HG03354 (cell line): ENCODE measurements at regions not wholly inside any gene's neighbourhood (a gene's known extent, or its start where the extent isn't known, plus 50 kb on each side); places are given as distances from the start of the nearest gene placed in this dataset.
"Not testable (repeated sequence)": the region's sequence is repeated elsewhere in the genome, so short reads cannot be mapped to it uniquely, and the experiment has no call there.

Source experiments
- ATAC-seq: cut with Tn5 transposase; IDR thresholded peaks from one replicate; pipeline ENCODE4 v1.9.1; 2021; ENCODE audit warnings: mild to moderate bottlenecking; ENCODE audit not compliant: unreplicated experiment, poor library complexity, severe bottlenecking

DNA sequence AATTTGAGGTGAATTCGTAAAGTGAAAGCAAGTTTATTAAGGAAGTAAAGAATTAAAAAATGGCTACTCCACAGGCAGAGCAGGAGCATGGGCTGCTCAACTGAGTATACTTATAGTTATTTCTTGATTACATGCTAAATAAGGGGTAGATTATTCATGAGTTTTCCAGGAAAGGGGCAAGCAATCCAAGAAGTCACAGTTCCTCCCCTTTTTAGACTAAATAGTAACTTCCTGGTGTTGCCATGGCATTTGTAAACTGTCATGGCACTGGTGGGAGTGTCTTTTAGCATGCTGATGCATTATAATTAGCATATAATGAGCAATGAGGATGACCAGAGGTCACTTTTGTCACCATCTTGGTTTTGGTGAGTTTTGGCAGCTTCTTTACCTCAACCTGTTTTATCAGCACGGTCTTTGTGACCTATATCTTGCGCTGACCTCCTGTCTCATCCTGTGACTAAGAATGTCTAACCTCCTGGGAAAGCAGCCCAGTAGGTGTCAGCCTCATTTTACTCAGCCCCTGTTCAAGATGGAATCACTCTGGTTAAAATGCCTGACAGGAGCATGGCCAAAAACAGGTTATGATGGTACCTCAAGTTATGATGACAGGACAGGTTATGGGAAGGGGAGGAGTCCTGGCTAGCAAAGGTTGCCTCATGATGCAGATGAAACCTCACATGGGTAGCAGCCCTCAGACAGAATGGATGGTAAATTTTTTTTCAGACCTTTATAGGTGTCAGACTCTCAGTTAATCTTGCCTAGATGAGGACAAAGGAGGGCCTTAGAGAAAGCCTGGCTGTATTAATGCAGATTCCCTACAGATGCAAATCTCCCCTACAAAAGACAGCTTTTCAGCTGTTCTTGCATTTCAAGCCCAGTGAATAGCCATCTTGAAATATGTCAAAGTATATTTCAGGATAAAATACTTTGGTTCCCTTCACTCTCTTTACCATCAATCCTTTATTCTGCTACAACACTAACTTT is 49.7 kb downstream of the SIPA1L2 start:
- no peak for ATAC-seq

DNA sequence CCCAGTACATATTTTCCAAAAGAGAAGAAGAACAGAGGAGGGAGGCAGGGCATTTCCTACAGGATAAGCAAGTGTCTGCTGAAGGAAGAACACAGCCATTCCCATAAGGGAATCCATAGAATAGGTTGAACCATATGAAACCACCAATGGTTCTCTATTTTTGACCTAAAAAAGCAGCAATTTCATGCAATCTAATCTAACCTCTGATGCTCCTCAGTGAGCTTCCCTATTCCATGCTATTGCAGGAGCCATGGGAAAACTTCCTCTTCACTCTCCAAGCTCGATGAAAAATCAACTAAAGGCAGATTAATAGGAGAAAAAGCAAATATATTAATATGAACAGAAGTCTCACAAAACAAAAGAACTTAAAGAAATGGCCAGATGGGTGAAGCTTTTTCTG is 50.5 kb downstream of the SIPA1L2 start:
- ATAC-seq, result no peak

GRCh38 chr1:232578651-232579195 is 51.2 kb downstream of the SIPA1L2 start:
- peak; percentile 79 for ATAC-seq

- no peak for ATAC-seq
Measured at GRCh38 chr1:232577772-232578171, 52.2 kb downstream of the SIPA1L2 start.

DNA sequence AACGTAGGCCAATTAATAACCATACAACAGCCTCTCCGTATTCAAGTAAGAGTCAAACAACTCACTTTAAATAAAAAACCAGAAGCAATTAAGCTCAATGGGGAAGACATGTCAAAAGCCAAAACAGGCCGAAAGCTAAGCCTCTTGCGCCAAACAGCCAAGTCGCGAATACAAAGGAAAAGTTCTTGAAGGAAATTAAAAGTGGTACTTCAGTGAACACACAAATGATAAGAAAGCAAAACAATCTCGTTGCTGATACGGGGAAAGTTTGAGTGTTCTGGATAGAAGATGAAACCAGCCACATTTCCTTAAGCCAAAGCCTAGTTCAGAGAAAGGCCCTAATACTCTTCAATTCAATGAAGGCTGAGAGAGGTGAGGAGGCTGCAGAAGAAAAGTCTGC is 53.4 kb downstream of the SIPA1L2 start:
- ATAC-seq, result no peak

DNA sequence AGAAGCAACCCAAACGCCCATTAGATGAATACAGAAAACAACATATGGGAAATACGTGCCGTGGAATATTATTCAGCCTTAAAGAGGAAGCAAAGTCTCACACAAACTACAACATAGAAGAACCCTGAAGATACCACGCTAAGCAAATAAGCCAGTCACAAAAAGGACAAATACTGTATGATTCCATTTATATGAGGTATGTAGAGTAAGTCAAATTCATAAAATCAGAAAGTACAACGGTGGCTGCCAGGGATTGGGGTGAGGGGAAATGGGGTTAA is 54.2 kb downstream of the SIPA1L2 start:
- ATAC-seq, result no peak

GRCh38 chr1:232574889-232575762 is 54.8 kb downstream of the SIPA1L2 start:
- no peak for ATAC-seq

GRCh38 chr1:232574077-232574476 is 55.9 kb downstream of the SIPA1L2 start:
- ATAC-seq, result no peak

DNA sequence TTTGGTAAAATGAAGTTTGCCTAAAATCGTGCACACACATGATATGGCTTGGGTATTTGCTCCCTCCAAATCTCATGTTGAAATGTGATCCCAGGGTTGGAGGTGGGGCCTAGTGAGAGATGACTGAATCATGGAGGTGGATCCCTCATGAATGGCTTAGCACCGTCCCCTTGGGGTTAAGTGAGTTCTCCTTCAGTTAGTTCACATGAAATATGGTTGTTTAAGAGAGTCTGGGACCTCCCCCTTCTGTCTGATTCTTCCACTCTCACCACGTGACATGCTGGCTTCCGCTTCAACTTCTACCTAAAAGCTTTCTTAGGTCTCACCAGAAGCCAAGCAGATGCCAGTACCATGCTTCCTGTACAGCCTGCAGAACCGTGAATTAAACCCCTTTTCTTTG is 58.4 kb downstream of the SIPA1L2 start:
- ATAC-seq, result no peak

DNA sequence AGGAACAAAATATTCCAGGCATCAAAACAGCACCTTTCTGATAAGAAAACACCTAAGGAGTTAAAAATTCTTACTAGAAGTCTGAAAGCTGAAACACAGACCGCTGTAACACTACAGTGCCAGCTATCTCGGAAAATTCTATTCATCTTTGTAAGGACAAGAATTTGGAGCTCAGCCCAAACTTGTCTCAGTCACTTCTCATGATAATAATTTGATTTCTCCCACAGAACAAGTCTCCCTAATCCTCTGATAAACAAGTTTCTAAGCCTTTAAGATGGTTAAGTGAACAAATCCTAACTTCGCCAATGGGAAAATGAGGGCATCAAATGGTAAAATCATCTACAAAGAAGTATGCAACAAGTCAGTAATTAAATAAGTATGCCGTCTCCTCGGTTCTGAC is 59.9 kb downstream of the SIPA1L2 start:
- ATAC-seq, result no peak

DNA sequence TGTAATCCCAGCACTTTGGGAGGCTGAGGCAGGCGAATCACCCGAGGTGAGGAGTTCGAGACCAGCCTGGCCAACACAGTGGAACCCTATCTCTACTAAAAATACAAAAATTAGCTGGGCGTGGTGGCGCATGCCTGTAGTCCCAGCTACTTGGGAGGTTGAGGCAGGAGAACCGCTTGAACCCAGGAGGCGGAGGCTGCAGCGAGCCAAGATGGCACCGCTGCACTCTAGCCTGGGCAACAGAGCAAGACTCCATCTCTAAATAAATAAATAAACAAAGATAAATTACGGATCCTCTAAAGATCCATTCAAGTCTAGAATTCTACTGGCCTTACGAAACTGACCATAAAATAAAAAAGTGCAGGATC is 60.4 kb downstream of the SIPA1L2 start:
- not testable (repeated sequence) for ATAC-seq

DNA sequence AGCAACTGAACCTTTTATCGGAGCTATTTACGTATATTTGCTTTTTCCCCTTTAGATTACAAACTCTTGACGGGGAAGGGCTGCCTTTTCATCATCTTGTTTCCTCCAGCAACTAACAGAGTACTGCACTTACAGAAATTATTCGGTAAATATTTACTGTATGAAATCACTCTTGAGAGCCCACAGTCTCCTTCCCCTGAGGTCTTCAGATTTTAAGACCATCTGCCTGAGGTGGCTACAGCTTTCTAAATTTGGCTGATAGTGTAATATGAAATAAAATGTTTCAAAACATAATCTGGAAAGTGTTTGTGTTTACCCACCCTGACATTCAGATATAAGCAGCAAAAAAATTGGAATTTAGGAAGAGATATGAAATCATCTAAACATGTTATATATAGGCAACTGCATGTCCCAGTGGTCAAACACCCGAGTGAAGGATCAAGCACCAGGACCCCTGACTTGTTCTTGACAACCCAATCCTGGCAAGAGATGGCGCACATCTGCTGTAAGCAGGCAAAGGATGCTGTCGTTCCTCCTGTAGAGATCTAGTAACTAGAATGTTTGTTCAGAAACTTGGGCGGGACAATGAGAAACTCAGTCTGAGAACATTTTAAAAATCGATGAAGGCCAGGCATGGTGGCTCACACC is 60.9 kb downstream of the SIPA1L2 start:
- ATAC-seq, result no peak

- ATAC-seq, result no peak
Measured at GRCh38 chr1:232568331-232568852, 61.5 kb downstream of the SIPA1L2 start.

GRCh38 chr1:232566093-232566492 is 63.8 kb downstream of the SIPA1L2 start:
- no peak for ATAC-seq

DNA sequence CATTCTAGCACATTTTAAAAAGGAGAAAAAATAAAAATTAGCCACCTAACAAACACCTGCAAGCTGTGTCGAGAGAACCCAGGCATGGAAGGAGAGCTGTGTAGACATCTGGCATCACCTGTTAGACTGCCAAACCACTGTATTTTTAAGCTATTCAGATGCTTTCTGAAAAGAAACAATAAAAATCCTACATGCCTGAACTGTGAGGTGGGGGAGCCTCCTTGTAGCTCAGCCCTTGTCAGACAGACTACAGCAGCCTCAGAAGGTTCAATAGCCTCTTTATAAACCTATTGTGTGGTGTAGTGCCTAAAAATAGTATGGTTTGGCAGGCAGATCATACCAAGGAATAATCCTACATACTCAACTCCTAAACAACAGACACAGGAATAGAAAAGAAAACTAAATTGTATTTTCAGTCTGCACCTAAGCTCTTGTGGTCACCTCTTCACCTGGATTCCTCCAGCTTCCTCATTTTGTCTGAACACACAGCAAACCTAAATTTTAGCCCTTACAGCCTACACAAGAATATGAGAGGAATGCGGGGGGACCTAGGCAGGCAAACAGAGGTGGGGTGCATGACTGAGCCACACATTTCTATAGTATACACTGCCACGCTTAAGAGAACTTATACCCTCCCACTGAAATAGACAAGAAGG is 67.0 kb downstream of the SIPA1L2 start:
- ATAC-seq, result no peak

GRCh38 chr1:232561381-232561780 is 68.6 kb downstream of the SIPA1L2 start:
- no peak for ATAC-seq

- ATAC-seq, result no peak
Measured at GRCh38 chr1:232560940-232561339, 69.0 kb downstream of the SIPA1L2 start.

- ATAC-seq, result no peak
Measured at GRCh38 chr1:232558954-232559353, 71.0 kb downstream of the SIPA1L2 start.

GRCh38 chr1:232557502-232558191 is 72.3 kb downstream of the SIPA1L2 start:
- ATAC-seq, result no peak
